Mesendoderm (in vitro differentiated cells): ENCODE measurements at regions not wholly inside any gene's neighbourhood (a gene's known extent, or its start where the extent isn't known, plus 50 kb on each side); places are given as distances from the start of the nearest gene placed in this dataset.
A peak's percentile ranks its signal among the peaks of the same experiment; 100 is the strongest.

ENCODE experiments used
- DNase-seq: peaks from one replicate; pipeline ENCODE4 v3.0.0; 2013
- H2AK5ac ChIP-seq: 2 replicates; pipeline ENCODE4 v1.6.1; 2013; ENCODE audit warnings: low read length, inconsistent platforms
- H2BK120ac ChIP-seq: 2 replicates; pipeline ENCODE4 v1.6.1; 2013; ENCODE audit warnings: low read depth, mild to moderate bottlenecking, low read length, moderate library complexity, mixed read lengths
- H2BK15ac ChIP-seq: replicated peaks from 2 replicates; pipeline ENCODE4 v1.6.1; 2013; ENCODE audit warnings: low read depth, mild to moderate bottlenecking, moderate library complexity
- H2BK5ac ChIP-seq: 2 replicates; pipeline ENCODE4 v1.6.1; 2013; ENCODE audit warnings: low read length, inconsistent platforms
- H3K18ac ChIP-seq: 2 replicates; pipeline ENCODE4 v1.6.1; 2013; ENCODE audit warnings: mild to moderate bottlenecking, low read length, mixed read lengths
- H3K23ac ChIP-seq: one replicate; pipeline ENCODE4 v1.6.1; 2013; ENCODE audit warnings: low read length
- H3K27ac ChIP-seq: 2 replicates; pipeline ENCODE4 v1.5.1; 2013; ENCODE audit warnings: low read depth, mild to moderate bottlenecking, inconsistent platforms, low read length, moderate library complexity
- H3K27me3 ChIP-seq: 2 replicates; pipeline ENCODE4 v1.6.1; 2013; ENCODE audit warnings: low read length, control low read depth, mild to moderate bottlenecking, inconsistent platforms; ENCODE audit not compliant: insufficient read depth, poor library complexity
- H3K36me3 ChIP-seq: 2 replicates; pipeline ENCODE4 v1.6.1; 2013; ENCODE audit warnings: low read length, inconsistent platforms; ENCODE audit not compliant: control insufficient read depth, insufficient read depth
- H3K4ac ChIP-seq: one replicate; pipeline ENCODE4 v1.6.1; 2013; ENCODE audit warnings: low read depth, mild to moderate bottlenecking, low read length, moderate library complexity
- H3K4me1 ChIP-seq: 2 replicates; pipeline ENCODE4 v1.6.1; 2013; ENCODE audit warnings: low read depth, low read length, inconsistent platforms; ENCODE audit not compliant: control insufficient read depth
- H3K4me2 ChIP-seq: 2 replicates; pipeline ENCODE4 v1.6.1; 2013; ENCODE audit warnings: low read length
- H3K4me3 ChIP-seq: 2 replicates; pipeline ENCODE4 v1.5.1; 2013; ENCODE audit warnings: mild to moderate bottlenecking, low read length
- H3K56ac ChIP-seq: one replicate; pipeline ENCODE4 v1.6.1; 2013; ENCODE audit warnings: low read length
- H3K79me1 ChIP-seq: 2 replicates; pipeline ENCODE4 v1.6.1; 2013; ENCODE audit warnings: low read length, inconsistent platforms
- H3K79me2 ChIP-seq: 2 replicates; pipeline ENCODE4 v1.6.1; 2013; ENCODE audit warnings: mild to moderate bottlenecking, low read length; ENCODE audit not compliant: control insufficient read depth, insufficient read depth
- H3K9ac ChIP-seq: 2 replicates; pipeline ENCODE4 v1.6.1; 2013; ENCODE audit warnings: low read length, inconsistent platforms
- H4K5ac ChIP-seq: one replicate; pipeline ENCODE4 v1.6.1; 2013; ENCODE audit warnings: low read length
- H4K8ac ChIP-seq: one replicate; pipeline ENCODE4 v1.6.1; 2013; ENCODE audit warnings: low read depth, mild to moderate bottlenecking, control low read depth, low read length, moderate library complexity
- WGBS: extraction: QIAGEN DNeasy Blood & Tissue Kit; methylation state at CpG from one replicate; pipeline ENCODE4 v1.1.7; 2013; ENCODE audit warnings: low lambda C conversion rate, missing lambda C conversion rate; ENCODE audit not compliant: insufficient coverage; ENCODE audit errors: extremely low coverage; 5-methylcytosine and 5-hydroxymethylcytosine counted together

DNA sequence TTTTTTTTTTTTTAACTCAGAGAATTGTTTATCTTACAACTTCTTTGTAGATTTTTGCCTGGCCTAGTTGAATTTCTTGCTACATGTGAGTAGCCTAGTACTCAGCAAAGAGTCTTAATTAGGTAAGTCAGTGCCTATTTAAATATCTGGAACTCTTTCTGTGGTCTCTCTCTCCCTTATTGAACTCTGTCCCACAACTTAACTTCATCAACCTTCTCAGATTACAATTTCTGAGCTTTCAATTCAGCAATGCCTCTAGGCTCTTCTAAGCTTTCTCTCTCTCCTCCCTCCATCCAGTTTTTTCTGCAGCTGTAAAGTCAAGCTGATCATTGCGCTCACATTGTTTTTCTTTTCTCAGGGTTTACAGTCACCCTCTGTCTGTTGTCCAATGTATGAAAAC lies 517.6 kb upstream of the ROBO1 start:
- H2BK5ac ChIP-seq: no peak overlapping the region
- no peak overlapping the region for H4K8ac ChIP-seq
- no peak for DNase-seq
- no peaks in the 10 kb centered on the region for H3K79me2 ChIP-seq
- H3K4me1 ChIP-seq: no peaks in the 10 kb centered on the region
- H3K79me1 ChIP-seq: no peaks in the 10 kb centered on the region
- H3K56ac ChIP-seq: no peak overlapping the region
- H3K36me3 ChIP-seq: no peaks in the 10 kb centered on the region
- no peaks in the 10 kb centered on the region for H3K27me3 ChIP-seq
- H3K27ac ChIP-seq: no peak overlapping the region
- no peak overlapping the region for H3K18ac ChIP-seq
- H3K4me2 ChIP-seq: no peak overlapping the region
- H4K5ac ChIP-seq: no peak overlapping the region
- no peak overlapping the region for H3K9ac ChIP-seq
- H3K23ac ChIP-seq: no peak overlapping the region
- H2BK120ac ChIP-seq: no peak overlapping the region
- H2BK15ac ChIP-seq: no peak overlapping the region
- H3K4me3 ChIP-seq: no peak overlapping the region
- H2AK5ac ChIP-seq: no peak overlapping the region
- no peak overlapping the region for H3K4ac ChIP-seq
- no CpG with 5 or more reads among the region's 1 CpG for WGBS

DNA sequence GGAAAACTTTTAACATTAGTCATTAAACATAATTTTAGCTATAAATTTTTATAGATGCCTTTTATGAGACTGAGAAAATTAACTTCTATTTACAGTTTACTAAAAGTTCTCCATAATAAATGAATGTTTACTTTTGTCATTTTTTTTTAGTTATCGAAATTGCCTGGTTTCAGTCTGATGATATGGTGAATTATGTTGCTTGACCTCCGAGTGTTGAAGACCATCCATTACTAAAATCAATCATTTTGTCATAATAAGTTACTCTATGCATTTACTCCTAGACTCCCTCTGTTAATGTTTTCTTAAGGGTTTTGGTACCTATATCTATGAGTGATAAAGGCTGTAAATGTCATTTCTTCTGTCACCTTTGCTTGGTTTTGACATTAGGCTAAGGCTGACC lies 516.0 kb upstream of the ROBO1 start:
- Histone ChIP-seq H2BK120ac (no peak overlapping the region), H3K36me3 (no peaks in the 10 kb centered on the region), H3K18ac (no peak overlapping the region), H3K23ac (no peak overlapping the region), H2AK5ac (no peak overlapping the region), H3K79me1 (no peaks in the 10 kb centered on the region), H3K27ac (no peak overlapping the region), H3K4me1 (no peaks in the 10 kb centered on the region), H3K4ac (no peak overlapping the region), H4K8ac (no peak overlapping the region), H3K4me3 (no peak overlapping the region), H2BK5ac (no peak overlapping the region), H3K4me2 (no peak overlapping the region), H3K56ac (no peak overlapping the region), H3K27me3 (no peaks in the 10 kb centered on the region), H3K9ac (no peak overlapping the region), H2BK15ac (no peak overlapping the region), H3K79me2 (no peaks in the 10 kb centered on the region), H4K5ac (no peak overlapping the region)
- no CpG with 5 or more reads among the region's 2 CpGs for WGBS
- DNase-seq: no peak

DNA sequence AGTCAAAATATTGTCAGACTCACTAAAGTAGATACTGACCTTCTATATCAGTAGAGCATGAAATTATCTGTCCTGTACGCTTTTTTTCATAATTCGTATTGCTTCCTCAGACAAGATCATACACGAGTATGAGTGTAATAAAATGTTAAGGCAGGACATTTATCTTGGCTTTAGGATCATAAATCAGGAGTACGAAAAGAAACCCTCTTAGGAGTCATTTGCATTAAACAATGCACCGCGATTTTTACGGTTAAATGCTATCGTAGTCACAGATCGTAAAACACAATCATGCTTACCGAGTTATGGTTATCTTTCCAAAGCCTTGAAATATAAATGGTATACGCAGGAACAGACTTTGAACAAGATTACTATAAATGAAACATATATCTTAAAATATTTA lies 510.3 kb upstream of the ROBO1 start:
- no peak for DNase-seq
- Histone ChIP-seq H4K8ac (no peak overlapping the region), H4K5ac (no peak overlapping the region), H3K56ac (no peak overlapping the region), H3K79me1 (no peaks in the 10 kb centered on the region), H3K9ac (no peak overlapping the region), H3K27ac (no peak overlapping the region), H3K4me1 (no peaks in the 10 kb centered on the region), H3K4me3 (no peak overlapping the region), H3K18ac (no peak overlapping the region), H3K79me2 (no peaks in the 10 kb centered on the region), H3K4me2 (no peak overlapping the region), H3K4ac (no peak overlapping the region), H3K27me3 (no peaks in the 10 kb centered on the region), H3K36me3 (no peaks in the 10 kb centered on the region), H2BK5ac (no peak overlapping the region), H2BK120ac (no peak overlapping the region), H3K23ac (no peak overlapping the region), H2BK15ac (no peak overlapping the region), H2AK5ac (no peak overlapping the region)
- WGBS: no CpG with 5 or more reads among the region's 11 CpGs

DNA sequence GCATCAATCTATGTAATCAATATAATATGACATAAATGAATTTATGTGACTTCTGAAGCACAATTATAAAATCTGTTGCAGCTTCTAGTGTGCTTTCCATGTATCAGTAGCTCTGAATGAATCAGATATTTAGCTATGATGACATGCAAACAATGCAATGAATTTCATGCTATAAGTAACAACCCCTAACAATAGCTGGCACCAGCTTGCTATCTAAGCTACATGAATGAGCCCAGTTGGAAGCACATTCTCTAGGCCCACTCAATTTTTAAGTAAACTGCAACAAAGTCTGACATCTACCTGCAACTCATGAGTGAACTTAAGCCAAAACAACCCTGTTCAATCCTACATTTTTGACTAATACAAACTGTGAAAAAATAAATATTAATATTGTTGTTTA lies 507.3 kb upstream of the ROBO1 start:
- H3K23ac ChIP-seq: no peak overlapping the region
- H3K56ac ChIP-seq: no peak overlapping the region
- H4K5ac ChIP-seq: no peak overlapping the region
- H3K79me2 ChIP-seq: no peaks in the 10 kb centered on the region
- H3K4me3 ChIP-seq: no peak overlapping the region
- H4K8ac ChIP-seq: no peak overlapping the region
- H3K27ac ChIP-seq: no peak overlapping the region
- no peaks in the 10 kb centered on the region for H3K4me1 ChIP-seq
- no peak overlapping the region for H3K4me2 ChIP-seq
- no peak overlapping the region for H2BK15ac ChIP-seq
- H3K18ac ChIP-seq: no peak overlapping the region
- no peak overlapping the region for H2BK5ac ChIP-seq
- H2AK5ac ChIP-seq: no peak overlapping the region
- H2BK120ac ChIP-seq: no peak overlapping the region
- no peak overlapping the region for H3K9ac ChIP-seq
- H3K4ac ChIP-seq: no peak overlapping the region
- no peaks in the 10 kb centered on the region for H3K27me3 ChIP-seq
- DNase-seq: peak; percentile 2
- H3K79me1 ChIP-seq: no peaks in the 10 kb centered on the region
- H3K36me3 ChIP-seq: no peaks in the 10 kb centered on the region

DNA sequence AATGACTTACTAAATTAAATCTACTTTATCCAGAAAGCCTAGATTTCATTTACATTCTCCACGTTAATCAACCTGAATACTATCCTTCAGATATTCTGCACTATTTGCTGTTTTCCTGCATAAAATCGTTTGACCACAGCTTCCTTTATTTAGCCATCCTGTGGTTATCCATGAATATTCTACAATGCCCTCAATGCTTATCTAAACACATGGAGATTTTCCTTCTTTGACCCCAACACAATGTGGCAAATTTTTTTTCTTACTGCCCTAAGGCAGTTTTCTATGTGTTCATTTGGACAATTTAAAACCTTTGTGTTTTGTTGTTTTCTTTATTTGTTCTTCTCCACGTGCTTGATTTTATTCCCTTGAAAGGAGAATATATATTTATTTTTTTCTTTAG lies 495.5 kb upstream of the ROBO1 start:
- Histone ChIP-seq H3K4ac (no peak overlapping the region), H2BK120ac (no peak overlapping the region), H2BK15ac (no peak overlapping the region), H3K36me3 (no peaks in the 10 kb centered on the region), H3K79me1 (no peaks in the 10 kb centered on the region), H3K23ac (no peak overlapping the region), H3K18ac (no peak overlapping the region), H3K56ac (no peak overlapping the region), H3K4me2 (no peak overlapping the region), H2AK5ac (no peak overlapping the region), H4K5ac (no peak overlapping the region), H3K27me3 (no peaks in the 10 kb centered on the region), H3K27ac (no peak overlapping the region), H3K4me1 (no peaks in the 10 kb centered on the region), H3K9ac (no peak overlapping the region), H4K8ac (no peak overlapping the region), H3K4me3 (no peak overlapping the region), H2BK5ac (no peak overlapping the region), H3K79me2 (no peaks in the 10 kb centered on the region)
- peak; percentile 7 for DNase-seq
- WGBS: no CpG with 5 or more reads among the region's 3 CpGs

DNA sequence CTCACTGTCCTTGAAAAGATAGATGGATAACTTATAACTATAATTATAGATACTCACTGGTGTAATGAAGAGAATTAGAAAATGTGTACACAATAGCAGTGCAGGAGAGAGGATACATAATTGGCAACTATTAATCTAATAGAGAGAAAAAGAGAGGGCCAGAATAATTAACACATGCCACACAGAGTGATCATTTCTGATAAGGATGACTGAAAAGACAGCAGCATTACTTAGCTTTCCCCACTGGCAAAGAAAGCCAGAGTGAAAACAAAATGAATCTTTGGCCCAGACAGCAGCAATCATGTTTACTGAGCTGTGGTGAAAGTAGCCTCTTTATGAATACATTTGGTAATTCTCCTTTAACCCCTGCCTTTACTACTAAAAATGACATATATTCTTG lies 493.3 kb upstream of the ROBO1 start:
- Histone ChIP-seq H2AK5ac (no peak overlapping the region), H3K4me1 (no peaks in the 10 kb centered on the region), H3K56ac (no peak overlapping the region), H4K5ac (no peak overlapping the region), H2BK15ac (no peak overlapping the region), H3K36me3 (no peaks in the 10 kb centered on the region), H3K79me2 (no peaks in the 10 kb centered on the region), H3K4ac (no peak overlapping the region), H3K27me3 (no peaks in the 10 kb centered on the region), H2BK5ac (no peak overlapping the region), H3K9ac (no peak overlapping the region), H2BK120ac (no peak overlapping the region), H3K4me3 (no peak overlapping the region), H3K18ac (no peak overlapping the region), H3K23ac (no peak overlapping the region), H3K79me1 (no peaks in the 10 kb centered on the region), H4K8ac (no peak overlapping the region), H3K4me2 (no peak overlapping the region), H3K27ac (no peak overlapping the region)
- DNase-seq: no peak
